Fibroblast of peridontal ligament (primary cell): ENCODE measurements at regions not wholly inside any gene's neighbourhood (a gene's known extent, or its start where the extent isn't known, plus 50 kb on each side); places are given as distances from the start of the nearest gene placed in this dataset.
"Not testable (repeated sequence)": the region's sequence is repeated elsewhere in the genome, so short reads cannot be mapped to it uniquely, and the experiment has no call there.

Experiments used
- DNase-seq: peaks from one replicate; pipeline ENCODE4 v3.0.0-alpha.2; 2010; ENCODE audit errors: extremely low read depth

DNA sequence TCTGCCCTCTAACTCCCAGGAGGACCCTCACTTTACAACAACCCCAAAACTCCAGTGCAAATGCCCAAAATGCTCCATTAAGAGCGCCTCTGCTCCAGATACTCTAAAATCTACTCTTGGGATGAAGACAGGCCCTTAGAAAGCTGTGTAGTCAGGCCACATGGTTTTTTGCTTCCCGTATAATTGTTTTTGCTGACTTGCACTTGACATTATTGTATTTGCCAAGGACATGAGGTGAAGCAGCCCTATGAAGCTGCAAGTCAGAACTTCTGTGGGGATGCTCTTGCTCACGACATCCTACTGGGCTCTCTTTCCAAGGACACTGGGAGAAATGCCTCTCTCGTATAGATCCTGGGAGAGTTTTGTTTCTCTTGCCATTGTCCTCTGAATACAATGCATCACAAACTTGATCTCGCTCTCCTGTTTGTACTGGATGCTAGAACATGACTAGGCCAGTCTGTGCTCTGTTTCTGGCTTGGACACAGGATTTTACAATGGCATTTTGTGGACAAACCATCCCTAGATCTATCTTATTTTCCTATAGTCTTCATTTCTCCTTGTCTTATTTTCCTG, 177.2 kb upstream of the DTNBP1 start:
- no peak for DNase-seq

GRCh38 chr6:15837205-15837604, 174.4 kb upstream of the DTNBP1 start:
- no peak for DNase-seq

GRCh38 chr6:15832841-15833240, 170.0 kb upstream of the DTNBP1 start:
- no peak for DNase-seq

DNA sequence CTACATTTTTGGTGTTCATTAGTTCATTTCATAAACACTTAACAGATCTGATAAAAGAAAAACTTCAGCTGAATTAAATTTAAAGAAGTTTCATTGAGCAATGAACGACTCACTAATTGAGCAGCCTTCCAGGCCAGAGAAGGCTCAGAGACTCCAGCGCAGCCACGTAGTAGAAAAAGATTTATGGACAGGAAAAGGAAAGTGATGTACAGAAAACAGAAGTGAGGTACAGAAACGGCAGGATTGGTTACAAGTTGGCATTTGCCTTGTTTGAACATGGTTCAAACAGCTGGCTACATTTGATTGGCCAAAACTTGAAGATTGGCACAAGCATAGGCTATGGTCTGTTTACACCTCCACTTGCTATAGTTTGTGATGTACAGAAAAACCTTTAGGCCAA, 166.3 kb upstream of the DTNBP1 start:
- no peak for DNase-seq

DNA sequence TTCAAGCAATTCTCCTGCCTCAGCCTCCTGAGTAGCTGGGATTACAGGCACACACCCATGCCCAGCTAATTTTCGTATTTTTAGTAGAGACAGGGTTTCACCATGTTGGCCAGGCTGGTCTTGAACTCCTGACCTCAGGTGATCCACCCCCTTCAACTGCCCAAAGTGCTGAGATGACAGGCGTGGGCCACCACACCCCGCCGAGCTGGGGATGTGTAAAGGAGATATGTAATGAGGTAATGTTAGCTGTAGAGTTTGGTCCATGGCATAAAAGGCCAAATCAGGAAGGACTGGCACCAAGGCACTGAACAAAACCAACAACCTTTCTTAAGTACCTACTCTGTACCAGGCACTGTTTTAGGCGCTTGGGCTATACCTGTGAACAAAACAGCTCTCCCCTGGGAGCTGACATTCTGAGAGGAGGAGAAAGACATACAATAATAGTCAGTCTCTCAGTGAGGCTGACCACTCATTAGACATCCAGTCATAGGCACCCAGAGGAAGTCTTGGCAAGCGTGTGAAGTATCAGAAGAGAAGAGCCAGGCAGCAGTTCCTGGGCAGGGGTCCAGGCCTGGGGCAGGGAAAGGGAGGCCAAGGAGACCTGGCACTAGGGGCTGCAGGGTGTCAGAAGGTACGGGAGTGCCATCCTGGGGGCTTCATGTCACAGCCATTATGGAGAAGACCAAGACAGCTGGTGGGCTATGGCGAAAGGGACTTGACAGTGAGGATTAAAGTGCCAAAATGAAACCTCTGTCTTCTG, 164.8 kb upstream of the DTNBP1 start:
- DNase-seq: no peak

- DNase-seq: no peak
These were observed 164.0 kb upstream of the DTNBP1 start for GRCh38 chr6:15826814-15827318.

GRCh38 chr6:15825332-15825930, 162.6 kb upstream of the DTNBP1 start:
- no peak for DNase-seq

DNA sequence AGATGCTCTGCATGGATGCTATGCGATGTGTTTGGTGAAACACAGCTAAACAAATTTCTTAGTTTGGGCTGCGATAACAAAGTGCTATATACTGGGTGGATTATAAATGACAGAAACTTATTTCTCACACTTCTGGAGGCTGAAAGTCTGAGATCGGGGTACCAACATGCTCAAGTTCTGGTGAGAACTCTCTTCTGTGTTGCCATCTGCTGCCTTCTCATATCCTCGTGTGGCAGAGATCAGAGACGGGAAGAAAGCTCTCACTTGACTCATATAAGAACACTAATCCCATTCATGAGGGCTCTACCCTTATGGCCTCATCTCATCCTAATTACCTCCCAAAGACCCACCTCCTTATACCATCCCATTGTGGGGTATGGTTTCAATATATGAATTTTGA, 162.0 kb upstream of the DTNBP1 start:
- no peak for DNase-seq

- no peak for DNase-seq
These were observed 161.1 kb upstream of the DTNBP1 start for GRCh38 chr6:15823838-15824414.

GRCh38 chr6:15822835-15823234, 160.0 kb upstream of the DTNBP1 start:
- no peak for DNase-seq

GRCh38 chr6:15819841-15820240, 157.0 kb upstream of the DTNBP1 start:
- no peak for DNase-seq

- DNase-seq: no peak
These were observed 156.4 kb upstream of the DTNBP1 start for GRCh38 chr6:15819226-15819625.

GRCh38 chr6:15818491-15818890, 155.7 kb upstream of the DTNBP1 start:
- no peak for DNase-seq

DNA sequence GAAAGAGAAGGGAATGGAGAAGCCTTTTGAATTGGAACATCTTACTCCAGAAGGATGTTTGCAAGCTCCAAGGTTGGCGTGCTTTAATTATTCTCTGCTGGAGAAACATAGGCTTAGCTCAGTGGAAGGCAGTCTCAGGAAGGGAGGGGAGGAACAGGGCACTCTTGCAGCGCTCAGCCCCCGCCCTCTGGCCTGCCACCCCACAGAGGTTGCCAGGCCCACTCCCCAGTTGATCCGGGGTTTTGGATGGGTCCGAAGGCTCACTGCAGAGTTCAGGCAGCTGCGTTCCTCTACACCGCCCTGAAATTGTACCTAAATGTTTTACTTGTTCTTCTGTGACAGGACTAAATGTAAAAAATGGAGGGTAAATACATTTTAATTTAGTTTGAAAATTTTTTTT, 155.2 kb upstream of the DTNBP1 start:
- no peak for DNase-seq

- DNase-seq: no peak
These were observed 154.3 kb upstream of the DTNBP1 start for GRCh38 chr6:15817100-15817499.

DNA sequence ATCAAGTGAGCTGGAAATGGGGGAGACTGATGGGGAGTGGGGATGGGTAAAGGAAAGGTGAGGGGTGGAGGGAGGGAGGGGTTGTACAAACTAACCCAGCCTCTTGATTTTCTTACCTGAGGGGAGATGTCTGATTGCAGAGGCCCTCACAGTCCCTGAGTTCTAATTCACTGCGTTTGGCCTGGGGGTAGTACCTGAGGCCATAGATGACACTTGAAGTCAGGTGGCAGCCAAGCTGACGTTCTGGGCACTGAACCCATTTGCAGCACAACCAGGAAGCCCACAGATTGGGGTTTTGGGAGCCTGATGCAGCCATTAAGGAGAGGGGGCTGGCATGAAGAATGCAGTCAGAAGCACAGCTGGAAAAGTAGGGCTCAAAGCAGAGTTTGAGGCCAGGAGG, 153.8 kb upstream of the DTNBP1 start:
- DNase-seq: no peak

GRCh38 chr6:15813698-15814097, 150.9 kb upstream of the DTNBP1 start:
- not testable (repeated sequence) for DNase-seq

DNA sequence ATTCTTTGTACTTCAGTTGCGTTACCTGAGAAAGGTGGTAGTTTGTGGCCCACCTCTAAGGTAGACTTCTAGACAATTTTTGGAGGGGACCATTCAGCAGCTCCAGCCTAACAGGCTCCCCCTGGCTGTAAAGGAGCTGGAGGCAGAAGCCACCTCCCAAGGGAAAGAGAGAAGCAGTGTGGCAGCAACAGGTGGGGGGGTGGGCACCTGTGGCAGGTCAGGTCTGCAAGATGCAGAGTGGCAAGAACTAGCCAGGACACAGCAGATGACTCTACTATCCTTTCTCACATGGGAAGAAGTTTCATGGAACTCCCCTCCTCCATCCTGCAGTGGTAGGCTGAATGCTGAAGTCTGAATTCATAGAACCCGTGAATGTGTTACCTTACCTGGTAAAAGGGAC, 148.3 kb upstream of the DTNBP1 start:
- no peak for DNase-seq

DNA sequence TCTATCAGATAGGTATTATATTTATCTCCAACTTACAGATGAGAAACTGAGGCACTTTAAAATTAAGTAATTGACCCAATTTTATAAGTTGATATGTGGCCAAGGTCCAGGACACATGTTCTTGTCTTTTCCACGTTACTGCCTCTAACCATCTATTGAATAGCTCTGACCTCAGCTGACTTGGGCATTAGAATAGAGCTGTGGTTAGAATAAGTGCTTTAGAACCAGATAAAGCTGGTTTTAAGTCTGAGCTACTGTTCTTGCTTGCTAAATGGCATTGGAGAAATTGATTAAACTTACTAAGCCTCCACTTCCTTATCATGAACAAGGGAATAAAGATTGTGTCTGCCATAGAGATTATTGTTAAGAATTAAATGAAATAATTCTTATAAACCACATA, 147.8 kb upstream of the DTNBP1 start:
- no peak for DNase-seq

GRCh38 chr6:15809367-15809766, 146.5 kb upstream of the DTNBP1 start:
- no peak for DNase-seq

- DNase-seq: no peak
These were observed 141.6 kb upstream of the DTNBP1 start for GRCh38 chr6:15804164-15805154.

GRCh38 chr6:15802466-15802865, 139.6 kb upstream of the DTNBP1 start:
- no peak for DNase-seq
